ENCODE measurements at regions not wholly inside any gene's neighbourhood (a gene's known extent, or its start where the extent isn't known, plus 50 kb on each side); places are given as distances from the start of the nearest gene placed in this dataset.

GRCh38 chr14:44669496-44669895 lies 162.4 kb upstream of the FSCB start:
- intact Hi-C loops (cut with DNase I): no loop called here
- no peak for DNase-seq
- H3K4me3 ChIP-seq: no peak overlapping the region
- WGBS, 3 donors: 96 to 98% (median 98%) methylated on average over 3 of the region's 3 CpGs
- no peaks in the 10 kb centered on the region for H3K36me3 ChIP-seq
- no peaks in the 10 kb centered on the region for H3K4me1 ChIP-seq (ENCODE audit: insufficient read depth)
- no peaks in the 10 kb centered on the region for H3K9me3 ChIP-seq
- H3K27ac ChIP-seq: no peak overlapping the region
- TF ChIP-seq EP300 (IDR thresholded peaks at IDR 0.05) (no peak), POLR2A (IDR thresholded peaks at IDR 0.05) (no peak)
- TF ChIP-seq, protein P1, sequence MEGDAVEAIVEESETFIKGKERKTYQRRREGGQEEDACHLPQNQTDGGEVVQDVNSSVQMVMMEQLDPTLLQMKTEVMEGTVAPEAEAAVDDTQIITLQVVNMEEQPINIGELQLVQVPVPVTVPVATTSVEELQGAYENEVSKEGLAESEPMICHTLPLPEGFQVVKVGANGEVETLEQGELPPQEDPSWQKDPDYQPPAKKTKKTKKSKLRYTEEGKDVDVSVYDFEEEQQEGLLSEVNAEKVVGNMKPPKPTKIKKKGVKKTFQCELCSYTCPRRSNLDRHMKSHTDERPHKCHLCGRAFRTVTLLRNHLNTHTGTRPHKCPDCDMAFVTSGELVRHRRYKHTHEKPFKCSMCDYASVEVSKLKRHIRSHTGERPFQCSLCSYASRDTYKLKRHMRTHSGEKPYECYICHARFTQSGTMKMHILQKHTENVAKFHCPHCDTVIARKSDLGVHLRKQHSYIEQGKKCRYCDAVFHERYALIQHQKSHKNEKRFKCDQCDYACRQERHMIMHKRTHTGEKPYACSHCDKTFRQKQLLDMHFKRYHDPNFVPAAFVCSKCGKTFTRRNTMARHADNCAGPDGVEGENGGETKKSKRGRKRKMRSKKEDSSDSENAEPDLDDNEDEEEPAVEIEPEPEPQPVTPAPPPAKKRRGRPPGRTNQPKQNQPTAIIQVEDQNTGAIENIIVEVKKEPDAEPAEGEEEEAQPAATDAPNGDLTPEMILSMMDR (IDR thresholded peaks at IDR 0.05): no peak
- H3K27me3 ChIP-seq: no peaks in the 10 kb centered on the region

GRCh38 chr14:44663136-44663535 lies 156.1 kb upstream of the FSCB start:
- no peak for DNase-seq
- no peaks in the 10 kb centered on the region for H3K27me3 ChIP-seq
- intact Hi-C loops (cut with DNase I): no loop called here
- no peak overlapping the region for H3K4me3 ChIP-seq
- 67 to 80% (median 70%) methylated on average over 1 of the region's 1 CpG for WGBS, 3 donors
- H3K27ac ChIP-seq: no peak overlapping the region
- no peaks in the 10 kb centered on the region for H3K9me3 ChIP-seq
- TF ChIP-seq POLR2A (IDR thresholded peaks at IDR 0.05): no peak
- TF ChIP-seq, protein P1 (IDR thresholded peaks at IDR 0.05): no peak
- TF ChIP-seq EP300 (IDR thresholded peaks at IDR 0.05): no peak
- H3K36me3 ChIP-seq: no peaks in the 10 kb centered on the region
- H3K4me1 ChIP-seq (ENCODE audit: insufficient read depth): no peaks in the 10 kb centered on the region

DNA sequence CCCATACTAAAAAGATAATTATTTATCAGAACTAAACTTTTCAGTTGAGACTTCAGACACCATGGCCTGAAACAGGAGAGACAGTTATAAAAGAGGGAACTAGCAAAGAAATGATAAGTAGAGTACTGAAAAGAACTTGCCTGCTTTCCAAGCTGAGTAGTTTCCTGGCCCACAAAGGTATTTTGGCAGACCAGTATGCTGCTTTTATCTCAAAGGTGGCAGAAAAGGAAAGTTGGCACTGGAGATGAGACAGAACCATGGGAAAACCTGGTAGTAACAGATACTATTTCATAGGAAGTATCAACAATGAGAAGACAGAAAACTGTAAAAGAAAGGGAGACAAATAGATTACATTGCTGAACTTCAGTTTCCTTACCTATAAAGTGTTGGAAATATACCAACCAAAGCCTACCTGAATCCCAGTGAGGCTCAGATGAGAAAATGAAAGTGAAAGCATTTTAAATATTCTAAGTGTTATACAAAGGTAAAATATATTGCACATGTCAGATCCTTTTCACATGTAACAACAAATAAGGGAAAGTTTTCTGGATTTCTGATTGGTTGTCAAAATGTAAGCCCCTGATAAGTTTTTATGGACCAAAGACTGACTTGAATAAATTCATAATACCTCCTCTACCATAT lies 155.3 kb upstream of the FSCB start:
- no peak for TF ChIP-seq POLR2A (IDR thresholded peaks at IDR 0.05)
- TF ChIP-seq, protein P1 (IDR thresholded peaks at IDR 0.05): no peak
- TF ChIP-seq EP300 (IDR thresholded peaks at IDR 0.05): no peak
- intact Hi-C loops (cut with DNase I): no loop called here
- no peak overlapping the region for H3K4me3 ChIP-seq
- no peaks in the 10 kb centered on the region for H3K9me3 ChIP-seq
- H3K36me3 ChIP-seq: no peaks in the 10 kb centered on the region
- no peaks in the 10 kb centered on the region for H3K27me3 ChIP-seq
- no peaks in the 10 kb centered on the region for H3K4me1 ChIP-seq (ENCODE audit: insufficient read depth)
- H3K27ac ChIP-seq: no peak overlapping the region
- DNase-seq: no peak

GRCh38 chr14:44658389-44658696 lies 151.3 kb upstream of the FSCB start:
- no peaks in the 10 kb centered on the region for H3K9me3 ChIP-seq
- no peaks in the 10 kb centered on the region for H3K36me3 ChIP-seq
- H3K27me3 ChIP-seq: no peaks in the 10 kb centered on the region
- 50 to 69% (median 66%) methylated on average over 1 of the region's 1 CpG for WGBS, 3 donors
- DNase-seq: no peak
- H3K4me1 ChIP-seq (ENCODE audit: insufficient read depth): no peaks in the 10 kb centered on the region
- intact Hi-C loops (cut with DNase I): no loop called here
- TF ChIP-seq POLR2A (IDR thresholded peaks at IDR 0.05) (no peak), EP300 (IDR thresholded peaks at IDR 0.05) (no peak)
- TF ChIP-seq, protein P1 (IDR thresholded peaks at IDR 0.05): no peak
- no peak overlapping the region for H3K4me3 ChIP-seq
- no peak overlapping the region for H3K27ac ChIP-seq

All from ovary (tissue), 7 donors.